OCI-LY3 (cell line): ENCODE measurements at regions not wholly inside any gene's neighbourhood (a gene's known extent, or its start where the extent isn't known, plus 50 kb on each side); places are given as distances from the start of the nearest gene placed in this dataset.

Experiments
- CTCF ChIP-seq: fragments of 200-600, 300-600 bp; sonication (generic); IDR thresholded peaks from 2 replicates; pipeline ENCODE4 v1.5.1; 2014; ENCODE audit warnings: antibody characterized with exemption, low read length, low read depth
- EZH2phosphoT487 ChIP-seq: fragments of 200-600 bp; shearing (Covaris generic); IDR thresholded peaks from 2 replicates; pipeline ENCODE4 v1.6.1; 2018; ENCODE audit warnings: antibody characterized with exemption, mixed run types, low read depth

GRCh38 chr17:77074681-77075080, 66.1 kb upstream of the SEC14L1 start:
- TF ChIP-seq CTCF (no peak), EZH2phosphoT487 (no peak)
